Loucy (cell line): ENCODE measurements at regions not wholly inside any gene's neighbourhood (a gene's known extent, or its start where the extent isn't known, plus 50 kb on each side); places are given as distances from the start of the nearest gene placed in this dataset.

Source experiments
- H2AFZ ChIP-seq: fragments of 200-600 bp; sonication (generic); 2 replicates; pipeline ENCODE4 v1.6.0; 2016; ENCODE audit warnings: antibody characterized with exemption, mild to moderate bottlenecking, low read length, moderate library complexity
- H3F3A ChIP-seq: fragments of 200-600 bp; 2 replicates; pipeline ENCODE4 v1.6.0; 2016; ENCODE audit warnings: antibody characterized with exemption, low read depth, mild to moderate bottlenecking
- H3K27me3 ChIP-seq: fragments of 200-600 bp; sonication (generic); 2 replicates; pipeline ENCODE4 v1.6.1; 2014; ENCODE audit warnings: low read length, mild to moderate bottlenecking; ENCODE audit not compliant: insufficient read depth, poor library complexity, severe bottlenecking
- H3K36me3 ChIP-seq: fragments of 200-600 bp; sonication (generic); 2 replicates; pipeline ENCODE4 v1.6.1; 2016; ENCODE audit warnings: low read length; ENCODE audit not compliant: insufficient read depth
- H3K4me1 ChIP-seq: fragments of 200-600 bp; sonication (generic); 2 replicates; pipeline ENCODE4 v1.5.1; 2014; ENCODE audit warnings: low read length, mild to moderate bottlenecking; ENCODE audit not compliant: insufficient read depth, poor library complexity, severe bottlenecking
- H3K4me2 ChIP-seq: fragments of 200-600 bp; sonication (generic); 2 replicates; pipeline ENCODE4 v1.6.0; 2014; ENCODE audit warnings: antibody characterized with exemption, low read length, low read depth, mild to moderate bottlenecking; ENCODE audit not compliant: poor library complexity, severe bottlenecking
- H3K4me3 ChIP-seq: fragments of 200-600 bp; sonication (generic); 2 replicates; pipeline ENCODE4 v1.5.1; 2014; ENCODE audit warnings: low read length, mild to moderate bottlenecking, mixed read lengths; ENCODE audit not compliant: poor library complexity, severe bottlenecking
- H3K79me2 ChIP-seq: fragments of 200-600 bp; sonication (generic); 2 replicates; pipeline ENCODE4 v1.6.1; 2014; ENCODE audit warnings: low read length; ENCODE audit not compliant: insufficient read depth
- H3K9ac ChIP-seq: fragments of 200-600 bp; sonication (generic); 2 replicates; pipeline ENCODE4 v1.6.0; 2014; ENCODE audit warnings: mild to moderate bottlenecking, low read depth, low read length, moderate library complexity; ENCODE audit not compliant: poor library complexity, severe bottlenecking
- H3K9me2 ChIP-seq: fragments of 200-600 bp; sonication (generic); replicated peaks from 2 replicates; pipeline ENCODE4 v1.6.1; 2016; ENCODE audit warnings: low read depth, low read length, mixed read lengths
- H3K9me3 ChIP-seq: fragments of 200-600 bp; sonication (generic); 2 replicates; pipeline ENCODE4 v1.6.1; 2014; ENCODE audit warnings: mild to moderate bottlenecking, antibody characterized with exemption, low read length, low read depth; ENCODE audit not compliant: insufficient read depth
- H4K20me1 ChIP-seq: fragments of 200-600 bp; sonication (generic); 2 replicates; pipeline ENCODE4 v1.6.0; 2014; ENCODE audit warnings: antibody characterized with exemption, low read length, mild to moderate bottlenecking; ENCODE audit not compliant: insufficient read depth, poor library complexity, severe bottlenecking
- CTCF ChIP-seq: fragments of 200-600 bp; sonication (generic); conservative IDR thresholded peaks from 2 replicates; pipeline ENCODE4 v1.5.1; 2014; ENCODE audit warnings: mild to moderate bottlenecking, antibody characterized with exemption, low read length
- EZH2phosphoT487 ChIP-seq: fragments of 200-600 bp; IDR thresholded peaks from 2 replicates; pipeline ENCODE4 v1.6.1; 2018; ENCODE audit warnings: antibody characterized with exemption, mild to moderate bottlenecking, moderate library complexity, borderline replicate concordance

GRCh38 chr15:31270767-31271166 lies 55.9 kb upstream of the KLF13 start:
- Histone ChIP-seq H3K4me1 (peaks cover 19% of the 10 kb centered on the region), H2AFZ (peak overlapping the region; percentile 68), H3F3A (no peaks in the 10 kb centered on the region), H3K4me2 (no peak overlapping the region), H3K9me2 (no peaks in the 10 kb centered on the region), H3K4me3 (no peak overlapping the region), H3K36me3 (no peaks in the 10 kb centered on the region), H3K79me2 (no peaks in the 10 kb centered on the region), H3K9me3 (no peaks in the 10 kb centered on the region), H4K20me1 (no peaks in the 10 kb centered on the region), H3K27me3 (no peaks in the 10 kb centered on the region), H3K9ac (no peak overlapping the region)
- no peak for TF ChIP-seq EZH2phosphoT487
- no peak for TF ChIP-seq CTCF

DNA sequence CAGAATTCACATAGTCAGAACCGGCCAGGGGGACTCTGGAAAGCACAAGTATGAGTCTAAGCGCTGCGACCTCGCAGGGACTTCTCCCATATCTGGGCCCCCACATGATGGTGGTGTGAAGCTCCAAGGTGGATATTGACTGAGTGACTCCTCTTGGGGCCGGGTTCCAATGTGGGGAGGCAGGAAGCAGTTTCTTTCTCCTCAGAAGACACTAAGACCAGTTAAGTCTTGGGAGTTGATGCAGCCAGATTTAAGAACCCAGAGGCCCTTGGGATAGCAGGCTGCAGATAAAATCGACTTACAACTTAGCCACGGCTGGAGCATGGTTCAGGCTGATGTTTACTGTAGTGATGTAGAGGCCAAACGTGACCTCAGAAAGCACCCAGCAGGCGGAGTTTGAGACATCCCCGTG lies 55.4 kb upstream of the KLF13 start:
- Histone ChIP-seq H3K9me3 (no peaks in the 10 kb centered on the region), H3K4me2 (no peak overlapping the region), H4K20me1 (no peaks in the 10 kb centered on the region), H2AFZ (no peak overlapping the region; the same call in 1 of the 2 replicates), H3K9ac (no peak overlapping the region), H3K36me3 (no peaks in the 10 kb centered on the region), H3K9me2 (no peaks in the 10 kb centered on the region), H3K4me1 (peaks cover 15% of the 10 kb centered on the region), H3K79me2 (no peaks in the 10 kb centered on the region), H3K4me3 (no peak overlapping the region), H3F3A (no peaks in the 10 kb centered on the region), H3K27me3 (no peaks in the 10 kb centered on the region)
- TF ChIP-seq EZH2phosphoT487 (no peak), CTCF (no peak)

- no peak overlapping the region for H2AFZ ChIP-seq
- H3K4me1 ChIP-seq, result peaks cover 9% of the 10 kb centered on the region
- H3K9ac ChIP-seq, result no peak overlapping the region
- no peaks in the 10 kb centered on the region for H3F3A ChIP-seq
- no peaks in the 10 kb centered on the region for H3K9me2 ChIP-seq
- no peak for TF ChIP-seq CTCF
- TF ChIP-seq EZH2phosphoT487, result no peak
- no peak overlapping the region for H3K4me3 ChIP-seq
- H3K27me3 ChIP-seq, result no peaks in the 10 kb centered on the region
- no peaks in the 10 kb centered on the region for H3K9me3 ChIP-seq
- no peaks in the 10 kb centered on the region for H3K79me2 ChIP-seq
- H4K20me1 ChIP-seq, result no peaks in the 10 kb centered on the region
- H3K36me3 ChIP-seq, result no peaks in the 10 kb centered on the region
- no peak overlapping the region for H3K4me2 ChIP-seq
Observed at GRCh38 chr15:31271711-31272557, 54.7 kb upstream of the KLF13 start.
